HepG2 (cell line): ENCODE measurements at regions not wholly inside any gene's neighbourhood (a gene's known extent, or its start where the extent isn't known, plus 50 kb on each side); places are given as distances from the start of the nearest gene placed in this dataset.

Source experiments
- ATAC-seq: fragments of 200-7000 bp; cut with Tn5 transposase; 3 replicates; pipeline ENCODE4 v1.9.1; 2020; ENCODE audit warnings: mild to moderate bottlenecking, moderate library complexity
- BruUV-seq: library from RNA; stranded (reverse); fragments of 400-500 nt; replicated peaks from 2 replicates; lab custom pipeline; 2021; lab: Mats Ljungman, UMichigan
- CTCF ChIA-PET: fragments of 300-600 bp; formaldehyde crosslinking; extraction: SDS; loops from one replicate; lab custom pipeline; 2021; ENCODE audit warnings: low total read pairs, inconsistent platforms, low intra/inter-chr PET ratio; lab: Yijun Ruan, JAX
- POLR2A ChIA-PET: fragments of 350-600 bp; sonication (Branson Sonifier 250); formaldehyde crosslinking; loops from one replicate; lab custom pipeline; 2020; ENCODE audit warnings: antibody characterized with exemption, inconsistent platforms; lab: Yijun Ruan, JAX
- DNase-seq: peaks from one replicate; pipeline ENCODE4 v3.0.0-alpha.2; 2015; ENCODE audit warnings: low spot score
- FAIRE-seq: peaks from 3 replicates; lab custom pipeline; 2011; peaks lifted over from hg19 to GRCh38; lab: Jason Lieb, UNC
- H2AFZ ChIP-seq: one replicate; pipeline ENCODE4 v1.6.1; 2011; ENCODE audit warnings: low read length, inconsistent platforms
- H3K27ac ChIP-seq: fragments of 300-600 bp; 3 replicates; pipeline ENCODE4 v1.8.0; 2011; ENCODE audit warnings: mixed run types, mild to moderate bottlenecking, mixed read lengths, low read length, inconsistent platforms; ENCODE audit not compliant: insufficient read depth; ENCODE audit errors: extremely low read length
- H3K27me3 ChIP-seq, 2 experiments: fragments of 200-600 bp in 1 of 2; 2 replicates in 1 of 2; 3 replicates in 1 of 2; pipeline versions ENCODE4 v1.6.0 to v1.8.0; 2011; ENCODE audit warnings: low read length in 2 of 2, mild to moderate bottlenecking in 2 of 2, moderate library complexity in 2 of 2, inconsistent platforms in 1 of 2; ENCODE audit not compliant: insufficient read depth in 2 of 2, control insufficient read depth in 1 of 2
- H3K36me3 ChIP-seq, 2 experiments: fragments of 200-600 bp in 1 of 2; replicated peaks in 1 of 2; 2 replicates in 1 of 2; 3 replicates in 1 of 2; pipeline versions ENCODE4 v1.5.1 to v1.8.0; 2011; ENCODE audit warnings: low read length in 2 of 2, inconsistent platforms in 1 of 2; ENCODE audit not compliant: insufficient read depth in 2 of 2, control insufficient read depth in 1 of 2
- H3K4me1 ChIP-seq: 2 replicates; pipeline ENCODE4 v1.5.1; 2012; ENCODE audit warnings: low read length, inconsistent platforms; ENCODE audit not compliant: insufficient read depth
- H3K4me2 ChIP-seq: 2 replicates; pipeline ENCODE4 v1.6.0; 2011; ENCODE audit warnings: low read depth, low read length, inconsistent platforms
- H3K4me3 ChIP-seq, 3 experiments: fragments of 200-600 bp in 1 of 3; sonication (generic), shearing (Covaris generic) in 1 of 3; replicated peaks in 1 of 3; 2 replicates each; pipeline ENCODE4 v1.5.1; 2011 to 2016; ENCODE audit warnings: low read length in 3 of 3, inconsistent platforms in 2 of 3, low read depth in 2 of 3, mild to moderate bottlenecking in 2 of 3, control low read depth in 1 of 3, mixed read lengths in 1 of 3; ENCODE audit not compliant: insufficient read depth in 1 of 3
- H3K79me2 ChIP-seq: one replicate; pipeline ENCODE4 v1.6.1; 2011; ENCODE audit warnings: low read length, inconsistent platforms; ENCODE audit not compliant: insufficient read depth
- H3K9ac ChIP-seq: 2 replicates; pipeline ENCODE4 v1.6.0; 2011; ENCODE audit warnings: mild to moderate bottlenecking, low read depth, low read length, inconsistent platforms; ENCODE audit not compliant: insufficient read depth
- H3K9me3 ChIP-seq: 2 replicates; pipeline ENCODE4 v1.5.1; 2012; ENCODE audit warnings: mild to moderate bottlenecking, low read length
- H4K20me1 ChIP-seq: 2 replicates; pipeline ENCODE4 v1.6.0; 2011; ENCODE audit warnings: inconsistent platforms, mild to moderate bottlenecking, low read length, moderate library complexity; ENCODE audit not compliant: insufficient read depth
- DPF2 ChIP-seq: sonication (generic); formaldehyde crosslinking; IDR thresholded peaks from 2 replicates; pipeline ENCODE4 v1.4.0; 2020; ENCODE audit warnings: mild to moderate bottlenecking, low read depth, missing genetic modification reagents, borderline replicate concordance
- EHMT2 ChIP-seq: fragments of 200-600 bp; sonication (generic); IDR thresholded peaks from 2 replicates; pipeline ENCODE4 v1.7.0; 2017; ENCODE audit warnings: antibody characterized with exemption, low read depth, low read length, borderline replicate concordance
- FOSL2 ChIP-seq: sonication (generic); formaldehyde crosslinking; IDR thresholded peaks from 2 replicates; pipeline ENCODE4 v1.4.0; 2020; ENCODE audit warnings: missing genetic modification reagents
- FOXA1 ChIP-seq, 2 experiments: fragments of 450-650 bp in 1 of 2; sonication (generic) in 1 of 2; formaldehyde crosslinking in 1 of 2; IDR thresholded peaks; 2 replicates each; pipeline versions ENCODE4 v1.4.0 to v1.6.1; 2016 to 2020; ENCODE audit warnings: missing genetic modification reagents in 1 of 2
- FOXC1 ChIP-seq: sonication (generic); formaldehyde crosslinking; IDR thresholded peaks from 2 replicates; pipeline ENCODE4 v1.8.0; 2022; ENCODE audit warnings: mild to moderate bottlenecking, missing genetic modification reagents, borderline replicate concordance
- GABPB1 ChIP-seq: IDR thresholded peaks from 2 replicates; pipeline ENCODE4 v1.6.1; 2016; ENCODE audit warnings: mild to moderate bottlenecking, missing genetic modification reagents, moderate library complexity, missing compliant biosample characterization
- GATAD2A ChIP-seq: IDR thresholded peaks from 2 replicates; pipeline ENCODE4 v1.6.1; 2016
- IKZF4 ChIP-seq: sonication (generic); formaldehyde crosslinking; IDR thresholded peaks from 2 replicates; pipeline ENCODE4 v1.5.1; 2020; ENCODE audit warnings: borderline replicate concordance, mild to moderate bottlenecking, low read depth, missing genetic modification reagents; ENCODE audit errors: not compliant biosample characterization
- MTF2 ChIP-seq: sonication (generic); formaldehyde crosslinking; IDR thresholded peaks from 2 replicates; pipeline ENCODE4 v1.5.0; 2020; ENCODE audit warnings: missing genetic modification reagents, borderline replicate concordance
- POLR2AphosphoS2 ChIP-seq: IDR thresholded peaks from 2 replicates; pipeline ENCODE4 v1.6.1; 2011; ENCODE audit warnings: low read depth, low read length, improper control_type of control experiment
- RXRA ChIP-seq: sonication (generic); formaldehyde crosslinking; IDR thresholded peaks from 2 replicates; pipeline ENCODE4 v1.5.1; 2020; ENCODE audit warnings: missing genetic modification reagents
- TOPORS ChIP-seq: sonication (generic); formaldehyde crosslinking; IDR thresholded peaks from 2 replicates; pipeline ENCODE4 v1.8.0; 2023; ENCODE audit warnings: mild to moderate bottlenecking, missing genetic modification reagents
- YY1 ChIP-seq: IDR thresholded peaks from 2 replicates; pipeline ENCODE4 v1.6.1; 2011; ENCODE audit warnings: low read length, low read depth, moderate library complexity, mild to moderate bottlenecking; ENCODE audit not compliant: insufficient read depth, insufficient replicate concordance
- ZNF207 ChIP-seq: fragments of 450-650 bp; IDR thresholded peaks from 2 replicates; pipeline ENCODE4 v1.6.1; 2016; ENCODE audit warnings: antibody characterized with exemption, borderline replicate concordance
- ZNF343 ChIP-seq: sonication (generic); formaldehyde crosslinking; IDR thresholded peaks from 2 replicates; pipeline ENCODE4 v1.4.0; 2020; ENCODE audit warnings: mild to moderate bottlenecking, missing genetic modification reagents
- ZNF737 ChIP-seq: sonication (generic); formaldehyde crosslinking; IDR thresholded peaks from 2 replicates; pipeline ENCODE4 v1.5.0; 2020; ENCODE audit warnings: missing genetic modification reagents, mild to moderate bottlenecking, borderline replicate concordance
- WGBS: methylation state at CpG from one replicate; pipeline ENCODE4 v1.1.6; 2017; ENCODE audit warnings: low lambda C conversion rate; 5-methylcytosine and 5-hydroxymethylcytosine counted together
- in situ Hi-C: cut with HindIII; loops from 2 replicates; pipeline ENCODE4 v1.10.0; 2017; ENCODE audit warnings: low pct_unique_long_range_greater_than_20kb; ENCODE audit not compliant: extremely low pct_ligation_motif_present
- intact Hi-C: fragments of 100-400 bp; cut with micrococcal nuclease; formaldehyde crosslinking; loops from one replicate; pipeline ENCODE4 v1.10.0; 2022; ENCODE audit not compliant: unreplicated experiment
- TF ChIP-seq, protein P1 (sequence below): sonication (generic); formaldehyde crosslinking; IDR thresholded peaks from 2 replicates; pipeline ENCODE4 v1.4.0; 2020; ENCODE audit warnings: missing genetic modification reagents
- TF ChIP-seq, protein P2 (sequence below): sonication (generic); formaldehyde crosslinking; IDR thresholded peaks from 2 replicates; pipeline ENCODE4 v1.8.1; 2023; ENCODE audit warnings: missing genetic modification reagents, inconsistent platforms, borderline replicate concordance

DNA sequence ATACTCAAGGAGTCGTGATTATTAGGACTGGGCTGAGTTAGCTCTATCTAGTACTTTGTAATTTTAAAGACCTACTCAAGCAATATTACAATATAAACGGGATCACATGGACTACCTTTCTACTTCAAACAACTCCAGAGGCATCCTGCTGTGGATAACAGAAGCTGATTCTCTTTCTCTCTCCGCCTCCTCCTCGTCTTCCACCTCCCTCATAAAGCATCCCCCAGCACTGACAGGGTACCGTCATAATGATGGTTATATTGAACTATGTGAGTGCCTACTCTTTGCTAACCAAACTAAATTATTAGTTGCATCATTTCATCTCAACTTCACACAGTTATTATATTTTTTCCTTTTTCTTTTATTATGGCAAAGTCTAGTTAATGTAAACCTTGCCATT, 165.4 kb upstream of the FOXF1 start:
- POLR2A ChIA-PET: no interaction called here
- Histone ChIP-seq H3K27ac (no peak overlapping the region), H3K4me3 (no peak overlapping the region)

More for the DNA sequence above, 165.4 kb upstream of the FOXF1 start:
- Histone ChIP-seq H2AFZ (no peak overlapping the region), H3K9me3 (no peaks in the 10 kb centered on the region), H4K20me1 (no peaks in the 10 kb centered on the region; the same call in 1 of the 2 replicates), H3K9ac (no peak overlapping the region), H3K27me3 (peaks cover 1 to 79% of the 10 kb centered on the region in 2 experiments; a peak in 4 of 5 replicates)
- no peak for FAIRE-seq
- CTCF ChIA-PET: no interaction called here
- TF ChIP-seq YY1 (no peak), TOPORS (no peak), FOSL2 (no peak), FOXC1 (CRISPR knock-in tag) (no peak), DPF2 (CRISPR knock-in tag) (no peak), ZNF343 (no peak), FOXA1 (IDR thresholded peaks at IDR 0.05) (no peak), FOXA1 (CRISPR knock-in tag; IDR thresholded peaks at IDR 0.05) (no peak), GATAD2A (CRISPR knock-in tag) (no peak), IKZF4 (CRISPR knock-in tag) (no peak), ZNF207 (no peak), RXRA (CRISPR knock-in tag) (no peak), GABPB1 (CRISPR knock-in tag) (no peak), EHMT2 (no peak), MTF2 (CRISPR knock-in tag) (no peak), ZNF737 (CRISPR knock-in tag) (no peak), POLR2AphosphoS2 (no peak)
- TF ChIP-seq, protein P1, sequence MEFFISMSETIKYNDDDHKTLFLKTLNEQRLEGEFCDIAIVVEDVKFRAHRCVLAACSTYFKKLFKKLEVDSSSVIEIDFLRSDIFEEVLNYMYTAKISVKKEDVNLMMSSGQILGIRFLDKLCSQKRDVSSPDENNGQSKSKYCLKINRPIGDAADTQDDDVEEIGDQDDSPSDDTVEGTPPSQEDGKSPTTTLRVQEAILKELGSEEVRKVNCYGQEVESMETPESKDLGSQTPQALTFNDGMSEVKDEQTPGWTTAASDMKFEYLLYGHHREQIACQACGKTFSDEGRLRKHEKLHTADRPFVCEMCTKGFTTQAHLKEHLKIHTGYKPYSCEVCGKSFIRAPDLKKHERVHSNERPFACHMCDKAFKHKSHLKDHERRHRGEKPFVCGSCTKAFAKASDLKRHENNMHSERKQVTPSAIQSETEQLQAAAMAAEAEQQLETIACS (CRISPR knock-in tag): no peak
- TF ChIP-seq, protein P2, sequence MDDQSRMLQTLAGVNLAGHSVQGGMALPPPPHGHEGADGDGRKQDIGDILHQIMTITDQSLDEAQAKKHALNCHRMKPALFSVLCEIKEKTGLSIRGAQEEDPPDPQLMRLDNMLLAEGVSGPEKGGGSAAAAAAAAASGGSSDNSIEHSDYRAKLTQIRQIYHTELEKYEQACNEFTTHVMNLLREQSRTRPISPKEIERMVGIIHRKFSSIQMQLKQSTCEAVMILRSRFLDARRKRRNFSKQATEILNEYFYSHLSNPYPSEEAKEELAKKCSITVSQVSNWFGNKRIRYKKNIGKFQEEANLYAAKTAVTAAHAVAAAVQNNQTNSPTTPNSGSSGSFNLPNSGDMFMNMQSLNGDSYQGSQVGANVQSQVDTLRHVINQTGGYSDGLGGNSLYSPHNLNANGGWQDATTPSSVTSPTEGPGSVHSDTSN (CRISPR knock-in tag): no peak
- TF ChIP-seq, all 625 proteins: peak for 0
- Histone ChIP-seq H3K4me2 (no peak overlapping the region), H3K36me3 (no peaks in the 10 kb centered on the region), H3K79me2 (no peaks in the 10 kb centered on the region), H3K4me1 (no peaks in the 10 kb centered on the region)
- no TSS peak for BruUV-seq
- no peak for ATAC-seq
- intact Hi-C loops: no loop called here
- no peak for DNase-seq
- in situ Hi-C loops: loop anchor here (5.0 kb wide), 1 partner anchor 172 kb away; no protein-coding TSS in a partner anchor
- WGBS: 2% methylated on average over 5 of the region's 5 CpGs
